Hematopoietic multipotent progenitor cell treated with erythropoietin and hydrocortisone succinate and interleukin-3 and kit ligand, for 4 days (in vitro differentiated cells): ENCODE measurements at regions not wholly inside any gene's neighbourhood (a gene's known extent, or its start where the extent isn't known, plus 50 kb on each side); places are given as distances from the start of the nearest gene placed in this dataset.

Experiments used
- DNase-seq: peaks from one replicate; pipeline ENCODE4 v3.0.0-alpha.2; 2015

GRCh38 chr13:89678466-89679121, 1668.9 kb upstream of the MIR17HG start:
- DNase-seq, result no peak

- no peak for DNase-seq
Observed at GRCh38 chr13:89684896-89685295, 1662.6 kb upstream of the MIR17HG start.

GRCh38 chr13:89686171-89686570, 1661.3 kb upstream of the MIR17HG start:
- no peak for DNase-seq

- DNase-seq, result no peak
Observed at GRCh38 chr13:89687066-89687465, 1660.4 kb upstream of the MIR17HG start.

- DNase-seq, result no peak
Observed at GRCh38 chr13:89688918-89689317, 1658.6 kb upstream of the MIR17HG start.

GRCh38 chr13:89694451-89694850, 1653.0 kb upstream of the MIR17HG start:
- no peak for DNase-seq

GRCh38 chr13:89695343-89696257, 1651.9 kb upstream of the MIR17HG start:
- DNase-seq, result peak; percentile 64

GRCh38 chr13:89701913-89702312, 1645.6 kb upstream of the MIR17HG start:
- DNase-seq, result no peak

GRCh38 chr13:89704040-89704439, 1643.4 kb upstream of the MIR17HG start:
- no peak for DNase-seq

- no peak for DNase-seq
Observed at GRCh38 chr13:89708013-89708412, 1639.5 kb upstream of the MIR17HG start.

GRCh38 chr13:89721216-89721615, 1626.3 kb upstream of the MIR17HG start:
- DNase-seq, result no peak

- DNase-seq, result no peak
Observed at GRCh38 chr13:89726690-89727435, 1620.6 kb upstream of the MIR17HG start.

- no peak for DNase-seq
Observed at GRCh38 chr13:89733829-89734228, 1613.7 kb upstream of the MIR17HG start.

- DNase-seq, result no peak
Observed at GRCh38 chr13:89737051-89737450, 1610.4 kb upstream of the MIR17HG start.

GRCh38 chr13:89738072-89738471, 1609.4 kb upstream of the MIR17HG start:
- no peak for DNase-seq

GRCh38 chr13:89740994-89741685, 1606.3 kb upstream of the MIR17HG start:
- no peak for DNase-seq

- DNase-seq, result no peak
Observed at GRCh38 chr13:89746554-89746953, 1600.9 kb upstream of the MIR17HG start.

GRCh38 chr13:89748716-89749115, 1598.8 kb upstream of the MIR17HG start:
- DNase-seq, result no peak

- no peak for DNase-seq
Observed at GRCh38 chr13:89749888-89750287, 1597.6 kb upstream of the MIR17HG start.

GRCh38 chr13:89750371-89750770, 1597.1 kb upstream of the MIR17HG start:
- DNase-seq, result no peak

GRCh38 chr13:89751432-89751930, 1596.0 kb upstream of the MIR17HG start:
- no peak for DNase-seq

GRCh38 chr13:89752394-89752793, 1595.1 kb upstream of the MIR17HG start:
- no peak for DNase-seq
